ENCODE measurements at regions not wholly inside any gene's neighbourhood (a gene's known extent, or its start where the extent isn't known, plus 50 kb on each side); places are given as distances from the start of the nearest gene placed in this dataset.

- Histone ChIP-seq H2BK12ac (ENCODE audit: insufficient read length, low read depth, low read length) (no peak overlapping the region), H2BK15ac (ENCODE audit: low read depth, low read length) (no peak overlapping the region), H2BK5ac (ENCODE audit: insufficient read length, low read length) (no peak overlapping the region), H3K14ac (ENCODE audit: insufficient read depth, low read length) (no peak overlapping the region), H3K23ac (ENCODE audit: insufficient read length, low read depth, low read length) (no peak overlapping the region), H3T11ph (ENCODE audit: low read length) (no peak overlapping the region), H3K9ac (ENCODE audit: extremely low read depth, insufficient read length, low read length) (no peak overlapping the region), H3K18ac (ENCODE audit: insufficient read length, low read depth, low read length) (no peak overlapping the region), H3K27me3 (ENCODE audit: insufficient read depth, low read length) (no peaks in the 10 kb centered on the region), H4K8ac (replicated peaks; ENCODE audit: insufficient read length, low read depth, low read length) (no peak overlapping the region), H3K56ac (ENCODE audit: insufficient read length, low read depth, low read length) (no peak overlapping the region), H3K4ac (ENCODE audit: low read depth, low read length) (no peak overlapping the region), H2BK120ac (ENCODE audit: low read depth, low read length, poor library complexity, severe bottlenecking) (no peak overlapping the region), H3K79me2 (ENCODE audit: insufficient read depth, low read length) (no peaks in the 10 kb centered on the region), H3K23me2 (ENCODE audit: insufficient read length, low read depth, low read length, poor library complexity, severe bottlenecking) (no peaks in the 10 kb centered on the region), H4K91ac (ENCODE audit: insufficient read length, low read depth, low read length) (no peak overlapping the region), H2BK20ac (ENCODE audit: low read depth, low read length, poor library complexity, severe bottlenecking) (no peak overlapping the region), H3K4me2 (ENCODE audit: insufficient read depth, insufficient read length, low read length) (no peak overlapping the region), H4K20me1 (ENCODE audit: control insufficient read depth, insufficient read depth, insufficient read length) (no peaks in the 10 kb centered on the region), H3K79me1 (ENCODE audit: insufficient read depth, low read depth, low read length, poor library complexity, severe bottlenecking) (no peaks in the 10 kb centered on the region), H3K27ac (ENCODE audit: insufficient read length, low read depth, low read length) (no peak overlapping the region), H2AFZ (ENCODE audit: low read length) (no peak overlapping the region), H4K5ac (ENCODE audit: insufficient read length, low read depth, low read length) (no peak overlapping the region), H3K9me3 (ENCODE audit: control insufficient read depth, low read depth, low read length) (no peaks in the 10 kb centered on the region), H3K4me1 (ENCODE audit: insufficient read depth, low read length) (no peaks in the 10 kb centered on the region), H2AK5ac (ENCODE audit: insufficient read length, low read length) (no peak overlapping the region)
- H3K9me3 Mint-ChIP-seq, result 0 out of 5 replicates have a peak, but pooled peaks cover 0 to 2% of the 10 kb centered on the region in 2 experiments
- WGBS (ENCODE audit: extremely low coverage, insufficient read length, low lambda C conversion rate), result no CpG with 5 or more reads among the region's 4 CpGs
- H3K4me3 Mint-ChIP-seq, result no peak overlapping the region
- H3K4me1 Mint-ChIP-seq, result peaks cover 8% of the 10 kb centered on the region in 2 experiments
- H3K27me3 Mint-ChIP-seq (ENCODE audit: low read depth), result no peaks in the 10 kb centered on the region
- DNase-seq, result no peak
- no peak for TF ChIP-seq CTCF (conservative IDR thresholded peaks at IDR 0.05)
- H3K27ac Mint-ChIP-seq, result no peak overlapping the region
- H3K36me3 Mint-ChIP-seq (ENCODE audit: insufficient read depth in 1 of 3, low read depth in 3 of 3), result no peaks in the 10 kb centered on the region
Observed at GRCh38 chr6:9020001-9020400, 584.7 kb upstream of the SLC35B3 start.

Data from H9 (cell line).